ENCODE measurements at regions not wholly inside any gene's neighbourhood (a gene's known extent, or its start where the extent isn't known, plus 50 kb on each side); places are given as distances from the start of the nearest gene placed in this dataset.

- no peaks in the 10 kb centered on the region for H3K9me3 ChIP-seq (ENCODE audit: insufficient read depth, low read length)
- no peaks in the 10 kb centered on the region for H4K20me1 ChIP-seq (ENCODE audit: low read depth, low read length)
- H3K27me3 ChIP-seq (ENCODE audit: low read length): no peaks in the 10 kb centered on the region
- H3K4me3 ChIP-seq (ENCODE audit: insufficient read depth, low read length, poor library complexity, severe bottlenecking): no peak overlapping the region
- no peaks in the 10 kb centered on the region for H3F3A ChIP-seq (ENCODE audit: insufficient read depth)
- H3K79me2 ChIP-seq (ENCODE audit: insufficient read depth, low read length): no peaks in the 10 kb centered on the region
- no peak overlapping the region for H2AFZ ChIP-seq (ENCODE audit: low read depth, low read length, severe bottlenecking)
- no peaks in the 10 kb centered on the region for H3K36me3 ChIP-seq (ENCODE audit: low read length)
- no peaks in the 10 kb centered on the region for H3K9me2 ChIP-seq (replicated peaks; ENCODE audit: insufficient read depth, low read length)
- H3K27ac ChIP-seq (ENCODE audit: low read depth, low read length): no peak overlapping the region
- H3K9ac ChIP-seq (ENCODE audit: low read length): no peak overlapping the region
- no peak overlapping the region for H3K4me2 ChIP-seq (ENCODE audit: low read depth, low read length, poor library complexity, severe bottlenecking)
- TF ChIP-seq CTCF (IDR thresholded peaks at IDR 0.05; ENCODE audit: insufficient read depth, low read length, poor library complexity, severe bottlenecking) (no peak), EZH2phosphoT487 (conservative IDR thresholded peaks at IDR 0.05; ENCODE audit: low read length) (no peak)
These were observed 89.4 kb upstream of the C1orf174 start for GRCh38 chr1:3989465-3989864.

- H2AFZ ChIP-seq (ENCODE audit: low read depth, low read length, severe bottlenecking): no peak overlapping the region
- no peak overlapping the region for H3K27ac ChIP-seq (ENCODE audit: low read depth, low read length)
- no peaks in the 10 kb centered on the region for H3K9me3 ChIP-seq (ENCODE audit: insufficient read depth, low read length)
- no peaks in the 10 kb centered on the region for H3K36me3 ChIP-seq (ENCODE audit: low read length)
- TF ChIP-seq EZH2phosphoT487 (conservative IDR thresholded peaks at IDR 0.05; ENCODE audit: low read length): no peak
- TF ChIP-seq CTCF (IDR thresholded peaks at IDR 0.05; ENCODE audit: insufficient read depth, low read length, poor library complexity, severe bottlenecking): no peak
- H3K4me2 ChIP-seq (ENCODE audit: low read depth, low read length, poor library complexity, severe bottlenecking): no peak overlapping the region
- no peak overlapping the region for H3K9ac ChIP-seq (ENCODE audit: low read length)
- H3K27me3 ChIP-seq (ENCODE audit: low read length): no peaks in the 10 kb centered on the region
- H3K4me3 ChIP-seq (ENCODE audit: insufficient read depth, low read length, poor library complexity, severe bottlenecking): no peak overlapping the region
- H3F3A ChIP-seq (ENCODE audit: insufficient read depth): no peaks in the 10 kb centered on the region
- no peaks in the 10 kb centered on the region for H3K9me2 ChIP-seq (replicated peaks; ENCODE audit: insufficient read depth, low read length)
- H3K79me2 ChIP-seq (ENCODE audit: insufficient read depth, low read length): no peaks in the 10 kb centered on the region
- H4K20me1 ChIP-seq (ENCODE audit: low read depth, low read length): no peaks in the 10 kb centered on the region
These were observed 92.1 kb upstream of the C1orf174 start for GRCh38 chr1:3992103-3992556.

- H3K27ac ChIP-seq (ENCODE audit: low read depth, low read length): no peak overlapping the region
- H4K20me1 ChIP-seq (ENCODE audit: low read depth, low read length): no peaks in the 10 kb centered on the region
- no peak overlapping the region for H2AFZ ChIP-seq (ENCODE audit: low read depth, low read length, severe bottlenecking)
- no peaks in the 10 kb centered on the region for H3F3A ChIP-seq (ENCODE audit: insufficient read depth)
- no peaks in the 10 kb centered on the region for H3K9me2 ChIP-seq (replicated peaks; ENCODE audit: insufficient read depth, low read length)
- no peak overlapping the region for H3K9ac ChIP-seq (ENCODE audit: low read length)
- no peaks in the 10 kb centered on the region for H3K36me3 ChIP-seq (ENCODE audit: low read length)
- TF ChIP-seq EZH2phosphoT487 (conservative IDR thresholded peaks at IDR 0.05; ENCODE audit: low read length): no peak
- TF ChIP-seq CTCF (IDR thresholded peaks at IDR 0.05; ENCODE audit: insufficient read depth, low read length, poor library complexity, severe bottlenecking): no peak
- no peak overlapping the region for H3K4me3 ChIP-seq (ENCODE audit: insufficient read depth, low read length, poor library complexity, severe bottlenecking)
- H3K4me2 ChIP-seq (ENCODE audit: low read depth, low read length, poor library complexity, severe bottlenecking): no peak overlapping the region
- H3K79me2 ChIP-seq (ENCODE audit: insufficient read depth, low read length): no peaks in the 10 kb centered on the region
- H3K27me3 ChIP-seq (ENCODE audit: low read length): no peaks in the 10 kb centered on the region
- H3K9me3 ChIP-seq (ENCODE audit: insufficient read depth, low read length): no peaks in the 10 kb centered on the region
These were observed 92.7 kb upstream of the C1orf174 start for GRCh38 chr1:3992746-3993145.
